WTC11 (cell line): ENCODE measurements at regions not wholly inside any gene's neighbourhood (a gene's known extent, or its start where the extent isn't known, plus 50 kb on each side); places are given as distances from the start of the nearest gene placed in this dataset.
"Not testable (repeated sequence)": the region's sequence is repeated elsewhere in the genome, so short reads cannot be mapped to it uniquely, and the experiment has no call there.

ENCODE experiments used
- CTCF ChIP-seq: fragments of 200-600 bp; IDR thresholded peaks from 2 replicates; pipeline ENCODE4 v1.8.0; 2022; ENCODE audit warnings: antibody characterized with exemption
- ETV6 ChIP-seq: sonication (generic); formaldehyde crosslinking; IDR thresholded peaks from 2 replicates; pipeline ENCODE4 v1.8.1; 2022; ENCODE audit warnings: mild to moderate bottlenecking, missing genetic modification reagents
- FOXJ3 ChIP-seq: sonication (generic); formaldehyde crosslinking; IDR thresholded peaks from 2 replicates; pipeline ENCODE4 v1.9.0; 2021; ENCODE audit warnings: missing genetic modification reagents, mild to moderate bottlenecking, borderline replicate concordance
- TF ChIP-seq, protein P1 (sequence below): sonication (generic); formaldehyde crosslinking; IDR thresholded peaks from 2 replicates; pipeline ENCODE4 v1.8.1; 2023; ENCODE audit warnings: mild to moderate bottlenecking, missing genetic modification reagents, moderate library complexity
- TF ChIP-seq, protein P2 (sequence below): sonication (generic); formaldehyde crosslinking; IDR thresholded peaks from 2 replicates; pipeline ENCODE4 v1.8.0; 2022; ENCODE audit warnings: mild to moderate bottlenecking, missing genetic modification reagents
- TF ChIP-seq, protein P3 (sequence below): sonication (generic); formaldehyde crosslinking; IDR thresholded peaks from 2 replicates; pipeline ENCODE4 v1.8.1; 2022; ENCODE audit warnings: missing genetic modification reagents, borderline replicate concordance

DNA sequence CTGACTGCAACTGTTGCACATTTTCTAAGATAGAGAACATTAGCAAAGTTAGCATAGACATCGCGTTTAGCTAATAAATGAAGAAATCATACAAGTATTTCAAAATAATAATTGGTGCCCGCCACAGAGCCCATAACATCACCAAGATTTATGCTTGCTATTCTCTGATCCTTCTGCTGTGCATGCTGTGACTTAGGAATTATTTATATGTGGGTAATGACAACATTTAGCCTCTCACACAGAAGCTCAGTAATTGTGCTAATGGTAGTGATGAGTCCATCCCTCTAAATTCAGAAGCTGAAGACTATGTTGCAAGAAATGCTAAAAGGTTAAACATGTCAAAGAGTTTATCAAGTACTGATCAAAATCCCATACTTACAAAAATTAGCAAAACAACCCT, 677.0 kb upstream of the PABPC5 start:
- TF ChIP-seq CTCF; ETV6 (CRISPR knock-in tag); FOXJ3 (CRISPR knock-in tag): not testable (repeated sequence)
- TF ChIP-seq, protein P1, sequence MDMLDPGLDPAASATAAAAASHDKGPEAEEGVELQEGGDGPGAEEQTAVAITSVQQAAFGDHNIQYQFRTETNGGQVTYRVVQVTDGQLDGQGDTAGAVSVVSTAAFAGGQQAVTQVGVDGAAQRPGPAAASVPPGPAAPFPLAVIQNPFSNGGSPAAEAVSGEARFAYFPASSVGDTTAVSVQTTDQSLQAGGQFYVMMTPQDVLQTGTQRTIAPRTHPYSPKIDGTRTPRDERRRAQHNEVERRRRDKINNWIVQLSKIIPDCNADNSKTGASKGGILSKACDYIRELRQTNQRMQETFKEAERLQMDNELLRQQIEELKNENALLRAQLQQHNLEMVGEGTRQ (CRISPR knock-in tag), result not testable (repeated sequence)
- TF ChIP-seq, protein P2, sequence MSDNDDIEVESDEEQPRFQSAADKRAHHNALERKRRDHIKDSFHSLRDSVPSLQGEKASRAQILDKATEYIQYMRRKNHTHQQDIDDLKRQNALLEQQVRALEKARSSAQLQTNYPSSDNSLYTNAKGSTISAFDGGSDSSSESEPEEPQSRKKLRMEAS (CRISPR knock-in tag), result not testable (repeated sequence)
- TF ChIP-seq, protein P3, sequence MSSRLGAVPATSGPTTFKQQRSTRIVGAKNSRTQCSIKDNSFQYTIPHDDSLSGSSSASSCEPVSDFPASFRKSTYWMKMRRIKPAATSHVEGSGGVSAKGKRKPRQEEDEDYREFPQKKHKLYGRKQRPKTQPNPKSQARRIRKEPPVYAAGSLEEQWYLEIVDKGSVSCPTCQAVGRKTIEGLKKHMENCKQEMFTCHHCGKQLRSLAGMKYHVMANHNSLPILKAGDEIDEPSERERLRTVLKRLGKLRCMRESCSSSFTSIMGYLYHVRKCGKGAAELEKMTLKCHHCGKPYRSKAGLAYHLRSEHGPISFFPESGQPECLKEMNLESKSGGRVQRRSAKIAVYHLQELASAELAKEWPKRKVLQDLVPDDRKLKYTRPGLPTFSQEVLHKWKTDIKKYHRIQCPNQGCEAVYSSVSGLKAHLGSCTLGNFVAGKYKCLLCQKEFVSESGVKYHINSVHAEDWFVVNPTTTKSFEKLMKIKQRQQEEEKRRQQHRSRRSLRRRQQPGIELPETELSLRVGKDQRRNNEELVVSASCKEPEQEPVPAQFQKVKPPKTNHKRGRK, result not testable (repeated sequence)
